HCT116 (cell line): ENCODE measurements at regions not wholly inside any gene's neighbourhood (a gene's known extent, or its start where the extent isn't known, plus 50 kb on each side); places are given as distances from the start of the nearest gene placed in this dataset.

ENCODE experiments used
- ATAC-seq: fragments of 200-7000 bp; cut with Tn5 transposase; 2 replicates; pipeline ENCODE4 v1.9.1; 2020; ENCODE audit warnings: mild to moderate bottlenecking, moderate library complexity
- BruUV-seq: library from RNA; stranded (reverse); fragments of 400-500 nt; replicated peaks from 2 replicates; lab custom pipeline; 2021; lab: Mats Ljungman, UMichigan
- CTCF ChIA-PET: fragments of 300-600 bp; sonication (Branson Sonifier 250); formaldehyde crosslinking; loops from one replicate; lab custom pipeline; 2021; ENCODE audit warnings: antibody characterized with exemption; lab: Charles Lee
- POLR2A ChIA-PET: fragments of 300-600, 350-600 bp; sonication (Branson Sonifier 250); formaldehyde crosslinking; loops from one replicate; lab custom pipeline; 2021; ENCODE audit warnings: antibody characterized with exemption; lab: Charles Lee
- RAD21 ChIA-PET, 2 experiments: fragments of 300-600 bp; sonication (Branson Sonifier 250); formaldehyde crosslinking; loops; one replicate each; lab custom pipeline; 2023; ENCODE audit warnings: low total read pairs in 2 of 2; ENCODE audit not compliant: uncharacterized antibody in 2 of 2, unreplicated experiment in 2 of 2, low non-redundant PET in 1 of 2; lab: Charles Lee
- DNase-seq: peaks from one replicate; pipeline ENCODE4 v3.0.0-alpha.2; 2010; ENCODE audit warnings: low read depth, low spot score
- H2AFZ ChIP-seq: fragments of 200-600 bp; shearing (Covaris generic), sonication (generic); 2 replicates; pipeline ENCODE4 v1.6.1; 2017; ENCODE audit warnings: low read depth, mixed run types, mixed read lengths, antibody characterized with exemption, low read length; ENCODE audit not compliant: poor library complexity, severe bottlenecking
- H3K27ac ChIP-seq: 2 replicates; pipeline ENCODE4 v1.5.1; 2012; ENCODE audit warnings: low read depth, low read length
- H3K27me3 ChIP-seq: fragments of 200-600 bp; sonication (generic); 2 replicates; pipeline ENCODE4 v1.6.1; 2016; ENCODE audit warnings: mixed run types, low read length, mixed read lengths; ENCODE audit not compliant: insufficient read depth
- H3K36me3 ChIP-seq, 2 experiments: fragments of 200-500 bp in 1 of 2; fragments of 200-600 bp in 1 of 2; sonication (Bioruptor generic) in 1 of 2; sonication (generic) in 1 of 2; 2 replicates each; pipeline versions ENCODE4 v1.5.1 to v1.6.1; 2014 to 2016; ENCODE audit warnings: low read length in 2 of 2, inconsistent platforms in 1 of 2, mixed read lengths in 1 of 2, mixed run types in 1 of 2; ENCODE audit not compliant: insufficient read depth in 2 of 2, control insufficient read depth in 1 of 2
- H3K4me1 ChIP-seq, 2 experiments: fragments of 200-600 bp in 1 of 2; sonication (generic) in 1 of 2; 2 replicates each; pipeline versions ENCODE4 v1.5.1 to v1.6.1; 2012 to 2017; ENCODE audit warnings: low read length in 2 of 2, inconsistent platforms in 1 of 2, mild to moderate bottlenecking in 1 of 2, mixed read lengths in 1 of 2, mixed run types in 1 of 2, moderate library complexity in 1 of 2; ENCODE audit not compliant: insufficient read depth in 2 of 2, control insufficient read depth in 1 of 2
- H3K4me2 ChIP-seq: fragments of 200-600 bp; sonication (generic); 2 replicates; pipeline ENCODE4 v1.6.1; 2017; ENCODE audit warnings: mixed run types, low read length, mixed read lengths
- H3K4me3 ChIP-seq, 2 experiments: fragments of 200-600 bp in 1 of 2; sonication (generic) in 1 of 2; replicated peaks in 1 of 2; 2 replicates each; pipeline ENCODE4 v1.5.1; 2011 to 2016; ENCODE audit warnings: low read length in 2 of 2, control low read depth in 1 of 2, low read depth in 1 of 2, mild to moderate bottlenecking in 1 of 2, mixed read lengths in 1 of 2, mixed run types in 1 of 2
- H3K79me2 ChIP-seq: fragments of 200-600 bp; sonication (generic); 2 replicates; pipeline ENCODE4 v1.6.1; 2017; ENCODE audit warnings: mild to moderate bottlenecking, mixed run types, low read length, moderate library complexity, mixed read lengths; ENCODE audit not compliant: insufficient read depth
- H3K9ac ChIP-seq: fragments of 200-600 bp; sonication (generic); 2 replicates; pipeline ENCODE4 v1.6.1; 2016; ENCODE audit warnings: low read length, mixed read lengths
- H3K9me2 ChIP-seq: fragments of 200-600 bp; sonication (generic), shearing (Covaris generic); 2 replicates; pipeline ENCODE4 v1.6.1; 2017; ENCODE audit warnings: mixed run types, mild to moderate bottlenecking, moderate library complexity; ENCODE audit not compliant: insufficient read depth
- H3K9me3 ChIP-seq, 2 experiments: fragments of 200-500 bp in 1 of 2; fragments of 200-600 bp in 1 of 2; sonication (Bioruptor generic) in 1 of 2; sonication (generic) in 1 of 2; 2 replicates each; pipeline ENCODE4 v1.6.1; 2014 to 2017; ENCODE audit warnings: low read length in 2 of 2, mixed read lengths in 2 of 2, inconsistent platforms in 1 of 2, low read depth in 1 of 2, mild to moderate bottlenecking in 1 of 2, mixed run types in 1 of 2, moderate library complexity in 1 of 2; ENCODE audit not compliant: control insufficient read depth in 1 of 2, insufficient read depth in 1 of 2
- H4K20me1 ChIP-seq: fragments of 200-600 bp; sonication (generic), shearing (Covaris generic); 2 replicates; pipeline ENCODE4 v1.6.1; 2017; ENCODE audit warnings: mixed run types, mild to moderate bottlenecking, moderate library complexity; ENCODE audit not compliant: insufficient read depth
- EGR1 ChIP-seq: IDR thresholded peaks from 2 replicates; pipeline ENCODE4 v1.6.1; 2012; ENCODE audit warnings: low read depth
- EZH2 ChIP-seq: fragments of 200-600 bp; sonication (generic); IDR thresholded peaks from 2 replicates; pipeline ENCODE4 v1.6.1; 2017; ENCODE audit warnings: antibody characterized with exemption, mixed run types
- EZH2phosphoT487 ChIP-seq: fragments of 200-600 bp; IDR thresholded peaks from 2 replicates; pipeline ENCODE4 v1.6.1; 2018; ENCODE audit warnings: antibody characterized with exemption, borderline replicate concordance
- FOSL1 ChIP-seq: IDR thresholded peaks from 2 replicates; pipeline ENCODE4 v1.6.1; 2012; ENCODE audit warnings: low read depth
- YY1 ChIP-seq: IDR thresholded peaks from 2 replicates; pipeline ENCODE4 v1.6.1; 2011; ENCODE audit warnings: low read length, low read depth, moderate library complexity, mild to moderate bottlenecking; ENCODE audit not compliant: insufficient replicate concordance; ENCODE audit errors: extremely low read depth
- intact Hi-C: fragments of 100-400 bp; cut with micrococcal nuclease; formaldehyde crosslinking; loops from 2 replicates; pipeline ENCODE4 v1.10.0; 2022
- TF ChIP-seq, protein P1 (sequence below): IDR thresholded peaks from 2 replicates; pipeline ENCODE4 v1.6.1; 2012; ENCODE audit warnings: low read depth
- TF ChIP-seq, protein P2 (sequence below), 3 experiments: fragments of 200-600 bp in 1 of 3; sonication (generic) in 1 of 3; IDR thresholded peaks in 2 of 3; conservative IDR thresholded peaks in 1 of 3; 2 replicates each; pipeline ENCODE4 v1.5.1; 2012 to 2017; ENCODE audit warnings: low read depth in 2 of 3, low read length in 2 of 3, antibody characterized with exemption in 1 of 3, borderline replicate concordance in 1 of 3, control low read depth in 1 of 3, mild to moderate bottlenecking in 1 of 3, mixed read lengths in 1 of 3, mixed run types in 1 of 3, moderate library complexity in 1 of 3; ENCODE audit not compliant: insufficient read depth in 1 of 3
- TF ChIP-seq, protein P3 (sequence below): IDR thresholded peaks from 2 replicates; pipeline ENCODE4 v1.6.1; 2012

DNA sequence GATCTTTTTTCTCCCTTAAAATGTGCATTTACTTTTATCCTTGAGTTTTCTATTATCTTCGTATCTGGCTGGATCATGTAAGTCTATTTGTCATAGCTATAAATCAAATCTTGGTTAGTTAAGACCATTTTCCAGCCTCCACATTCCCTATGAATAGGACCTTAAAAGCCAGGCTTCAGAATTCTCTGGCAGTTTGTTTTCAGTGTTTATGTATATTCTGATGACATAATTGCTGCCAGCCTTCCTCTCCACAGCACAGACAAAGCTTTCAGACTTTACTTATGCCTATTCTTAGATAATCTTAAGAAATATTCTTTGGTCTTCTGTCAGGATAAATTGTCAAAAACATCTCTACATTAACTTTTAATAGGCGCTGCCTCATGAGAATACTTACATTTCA lies 870.8 kb upstream of the SPRY2 start (continued):
- no peak for TF ChIP-seq EZH2
- no peak for TF ChIP-seq EZH2phosphoT487

DNA sequence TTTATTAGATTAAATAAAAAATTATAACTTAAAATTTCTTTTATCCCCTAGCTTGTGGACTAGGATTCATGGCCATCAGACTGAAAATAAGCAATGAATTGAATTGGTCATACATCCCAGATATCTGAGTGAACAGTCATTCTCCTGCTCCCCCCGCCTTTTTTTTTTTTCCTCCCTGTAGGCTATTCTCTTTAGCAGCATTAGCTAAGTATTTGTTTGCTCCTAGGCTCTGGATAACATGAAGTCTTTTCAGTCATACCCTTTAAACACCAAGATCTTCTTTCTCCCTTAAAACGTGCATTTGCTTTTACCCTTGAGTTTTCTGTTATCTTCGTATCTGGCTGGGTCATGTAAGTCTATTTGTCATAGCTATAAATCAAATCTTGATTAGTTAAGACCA lies 866.7 kb upstream of the SPRY2 start:
- TF ChIP-seq YY1 (no peak), EZH2 (no peak), EGR1 (no peak), EZH2phosphoT487 (no peak), FOSL1 (no peak)
- TF ChIP-seq, protein P1, sequence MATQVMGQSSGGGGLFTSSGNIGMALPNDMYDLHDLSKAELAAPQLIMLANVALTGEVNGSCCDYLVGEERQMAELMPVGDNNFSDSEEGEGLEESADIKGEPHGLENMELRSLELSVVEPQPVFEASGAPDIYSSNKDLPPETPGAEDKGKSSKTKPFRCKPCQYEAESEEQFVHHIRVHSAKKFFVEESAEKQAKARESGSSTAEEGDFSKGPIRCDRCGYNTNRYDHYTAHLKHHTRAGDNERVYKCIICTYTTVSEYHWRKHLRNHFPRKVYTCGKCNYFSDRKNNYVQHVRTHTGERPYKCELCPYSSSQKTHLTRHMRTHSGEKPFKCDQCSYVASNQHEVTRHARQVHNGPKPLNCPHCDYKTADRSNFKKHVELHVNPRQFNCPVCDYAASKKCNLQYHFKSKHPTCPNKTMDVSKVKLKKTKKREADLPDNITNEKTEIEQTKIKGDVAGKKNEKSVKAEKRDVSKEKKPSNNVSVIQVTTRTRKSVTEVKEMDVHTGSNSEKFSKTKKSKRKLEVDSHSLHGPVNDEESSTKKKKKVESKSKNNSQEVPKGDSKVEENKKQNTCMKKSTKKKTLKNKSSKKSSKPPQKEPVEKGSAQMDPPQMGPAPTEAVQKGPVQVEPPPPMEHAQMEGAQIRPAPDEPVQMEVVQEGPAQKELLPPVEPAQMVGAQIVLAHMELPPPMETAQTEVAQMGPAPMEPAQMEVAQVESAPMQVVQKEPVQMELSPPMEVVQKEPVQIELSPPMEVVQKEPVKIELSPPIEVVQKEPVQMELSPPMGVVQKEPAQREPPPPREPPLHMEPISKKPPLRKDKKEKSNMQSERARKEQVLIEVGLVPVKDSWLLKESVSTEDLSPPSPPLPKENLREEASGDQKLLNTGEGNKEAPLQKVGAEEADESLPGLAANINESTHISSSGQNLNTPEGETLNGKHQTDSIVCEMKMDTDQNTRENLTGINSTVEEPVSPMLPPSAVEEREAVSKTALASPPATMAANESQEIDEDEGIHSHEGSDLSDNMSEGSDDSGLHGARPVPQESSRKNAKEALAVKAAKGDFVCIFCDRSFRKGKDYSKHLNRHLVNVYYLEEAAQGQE: no peak
- TF ChIP-seq, protein P2, sequence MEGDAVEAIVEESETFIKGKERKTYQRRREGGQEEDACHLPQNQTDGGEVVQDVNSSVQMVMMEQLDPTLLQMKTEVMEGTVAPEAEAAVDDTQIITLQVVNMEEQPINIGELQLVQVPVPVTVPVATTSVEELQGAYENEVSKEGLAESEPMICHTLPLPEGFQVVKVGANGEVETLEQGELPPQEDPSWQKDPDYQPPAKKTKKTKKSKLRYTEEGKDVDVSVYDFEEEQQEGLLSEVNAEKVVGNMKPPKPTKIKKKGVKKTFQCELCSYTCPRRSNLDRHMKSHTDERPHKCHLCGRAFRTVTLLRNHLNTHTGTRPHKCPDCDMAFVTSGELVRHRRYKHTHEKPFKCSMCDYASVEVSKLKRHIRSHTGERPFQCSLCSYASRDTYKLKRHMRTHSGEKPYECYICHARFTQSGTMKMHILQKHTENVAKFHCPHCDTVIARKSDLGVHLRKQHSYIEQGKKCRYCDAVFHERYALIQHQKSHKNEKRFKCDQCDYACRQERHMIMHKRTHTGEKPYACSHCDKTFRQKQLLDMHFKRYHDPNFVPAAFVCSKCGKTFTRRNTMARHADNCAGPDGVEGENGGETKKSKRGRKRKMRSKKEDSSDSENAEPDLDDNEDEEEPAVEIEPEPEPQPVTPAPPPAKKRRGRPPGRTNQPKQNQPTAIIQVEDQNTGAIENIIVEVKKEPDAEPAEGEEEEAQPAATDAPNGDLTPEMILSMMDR (IDR thresholded peaks at IDR 0.05 in 2 of 3, conservative IDR thresholded peaks at IDR 0.05 in 1 of 3; ENCODE audit: borderline replicate concordance in 1 of 3, insufficient read depth in 1 of 3, low read depth in 2 of 3, low read length in 2 of 3): no peak
- TF ChIP-seq, protein P3, sequence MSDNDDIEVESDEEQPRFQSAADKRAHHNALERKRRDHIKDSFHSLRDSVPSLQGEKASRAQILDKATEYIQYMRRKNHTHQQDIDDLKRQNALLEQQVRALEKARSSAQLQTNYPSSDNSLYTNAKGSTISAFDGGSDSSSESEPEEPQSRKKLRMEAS: no peak
- Histone ChIP-seq H3K9me2 (no peaks in the 10 kb centered on the region), H3K79me2 (no peaks in the 10 kb centered on the region), H3K4me3 (no peak overlapping the region), H3K9ac (no peak overlapping the region), H2AFZ (no peak overlapping the region), H3K9me3 (peaks cover 0 to 4% of the 10 kb centered on the region in 2 experiments; a peak in 2 of 4 replicates), H3K27me3 (no peaks in the 10 kb centered on the region), H3K36me3 (no peaks in the 10 kb centered on the region), H3K27ac (no peak overlapping the region), H3K4me1 (no peaks in the 10 kb centered on the region), H3K4me2 (no peak overlapping the region), H4K20me1 (no peaks in the 10 kb centered on the region)
- ChIA-PET POLR2A (no interaction called here), CTCF (no interaction called here), RAD21 (no interaction called here)
- intact Hi-C loops: no loop called here
- no peak for DNase-seq
- no TSS peak for BruUV-seq
- ATAC-seq: no peak
